Activated CD4-positive, alpha-beta T cell treated with anti-CD3 and anti-CD28 coated beads, Interleukin-2, Interleukin-6, amounts not matched to agents 100 ng/mL and 50 ng/mL, durations not matched to agents 16 hours and 8 hours (primary cell): ENCODE measurements at regions not wholly inside any gene's neighbourhood (a gene's known extent, or its start where the extent isn't known, plus 50 kb on each side); places are given as distances from the start of the nearest gene placed in this dataset.

Experiments used
- DNase-seq: peaks from one replicate; pipeline ENCODE4 v3.0.0-alpha.2; 2020

- no peak for DNase-seq
These were observed 404.9 kb downstream of the GLRX3 start for GRCh38 chr10:130541090-130541489.

GRCh38 chr10:130542761-130543160 is 406.6 kb downstream of the GLRX3 start:
- DNase-seq: no peak

GRCh38 chr10:130543794-130544193 is 407.6 kb downstream of the GLRX3 start:
- DNase-seq: no peak

GRCh38 chr10:130545122-130545521 is 408.9 kb downstream of the GLRX3 start:
- no peak for DNase-seq

- no peak for DNase-seq
These were observed 409.5 kb downstream of the GLRX3 start for GRCh38 chr10:130545697-130546096.

GRCh38 chr10:130546841-130547240 is 410.6 kb downstream of the GLRX3 start:
- no peak for DNase-seq

GRCh38 chr10:130547368-130547767 is 411.2 kb downstream of the GLRX3 start:
- DNase-seq: no peak

GRCh38 chr10:130550952-130551674 is 414.9 kb downstream of the GLRX3 start:
- DNase-seq: no peak

GRCh38 chr10:130551676-130552075 is 415.5 kb downstream of the GLRX3 start:
- no peak for DNase-seq

- no peak for DNase-seq
These were observed 417.6 kb downstream of the GLRX3 start for GRCh38 chr10:130553826-130554225.

- DNase-seq: no peak
These were observed 418.7 kb downstream of the GLRX3 start for GRCh38 chr10:130554701-130555410.

GRCh38 chr10:130555411-130555750 is 419.2 kb downstream of the GLRX3 start:
- DNase-seq: no peak

- DNase-seq: no peak
These were observed 421.1 kb downstream of the GLRX3 start for GRCh38 chr10:130557181-130557845.

- DNase-seq: no peak
These were observed 422.8 kb downstream of the GLRX3 start for GRCh38 chr10:130558746-130559546.

GRCh38 chr10:130559547-130559880 is 423.3 kb downstream of the GLRX3 start:
- no peak for DNase-seq

- DNase-seq: no peak
These were observed 423.9 kb downstream of the GLRX3 start for GRCh38 chr10:130560116-130560515.

GRCh38 chr10:130560573-130560972 is 424.4 kb downstream of the GLRX3 start:
- DNase-seq: no peak

- no peak for DNase-seq
These were observed 425.5 kb downstream of the GLRX3 start for GRCh38 chr10:130561681-130562080.

GRCh38 chr10:130567011-130567410 is 430.8 kb downstream of the GLRX3 start:
- no peak for DNase-seq

GRCh38 chr10:130567436-130567835 is 431.2 kb downstream of the GLRX3 start:
- no peak for DNase-seq

GRCh38 chr10:130568246-130568645 is 432.1 kb downstream of the GLRX3 start:
- no peak for DNase-seq

GRCh38 chr10:130570074-130570473 is 433.9 kb downstream of the GLRX3 start:
- DNase-seq: no peak

GRCh38 chr10:130571674-130572073 is 435.5 kb downstream of the GLRX3 start:
- DNase-seq: no peak
